ENCODE measurements at regions not wholly inside any gene's neighbourhood (a gene's known extent, or its start where the extent isn't known, plus 50 kb on each side); places are given as distances from the start of the nearest gene placed in this dataset.
"Not testable (repeated sequence)": the region's sequence is repeated elsewhere in the genome, so short reads cannot be mapped to it uniquely, and the experiment has no call there.

- not testable (repeated sequence) for TF ChIP-seq CTCF, POLR2A, EP300, POLR2AphosphoS5 (IDR thresholded peaks at IDR 0.05)
Observed at GRCh38 chr7:150135620-150136190, 187.4 kb upstream of the LRRC61 start.

Measured in stomach (tissue), 4 donors.